Panc1 (cell line): ENCODE measurements at regions not wholly inside any gene's neighbourhood (a gene's known extent, or its start where the extent isn't known, plus 50 kb on each side); places are given as distances from the start of the nearest gene placed in this dataset.

Experiments used
- ATAC-seq: fragments of 200-7000 bp; cut with Tn5 transposase; 2 replicates; pipeline ENCODE4 v1.9.1; 2020; ENCODE audit warnings: mild to moderate bottlenecking, moderate library complexity
- BruUV-seq: library from RNA; stranded (reverse); fragments of 400-500 nt; replicated peaks from 2 replicates; lab custom pipeline; 2021; lab: Mats Ljungman, UMichigan
- CTCF ChIA-PET: fragments of 300-600 bp; sonication (Branson Sonifier 250); formaldehyde crosslinking; loops from one replicate; lab custom pipeline; 2022; ENCODE audit warnings: antibody characterized with exemption; lab: Charles Lee
- POLR2A ChIA-PET: fragments of 300-600 bp; sonication (Branson Sonifier 250); formaldehyde crosslinking; loops from one replicate; lab custom pipeline; 2022; ENCODE audit warnings: antibody characterized with exemption; lab: Charles Lee
- DNase-seq: peaks from one replicate; pipeline ENCODE4 v3.0.0-alpha.2; 2010; ENCODE audit warnings: low read depth, low spot score
- H3K27ac ChIP-seq: 2 replicates; pipeline ENCODE4 v1.5.1; 2011; ENCODE audit warnings: mild to moderate bottlenecking, low read length, inconsistent platforms
- H3K27me3 ChIP-seq: fragments of 200-500 bp; sonication (Bioruptor generic); 2 replicates; pipeline ENCODE4 v1.6.0; 2014; ENCODE audit warnings: low read length, inconsistent platforms; ENCODE audit not compliant: control insufficient read depth, insufficient read depth
- H3K36me3 ChIP-seq: fragments of 200-500 bp; sonication (Bioruptor generic); 2 replicates; pipeline ENCODE4 v1.5.1; 2014; ENCODE audit warnings: inconsistent platforms, mild to moderate bottlenecking, low read length, moderate library complexity; ENCODE audit not compliant: control insufficient read depth, insufficient read depth
- H3K4me1 ChIP-seq: 2 replicates; pipeline ENCODE4 v1.5.1; 2011; ENCODE audit warnings: inconsistent platforms, mild to moderate bottlenecking, low read length, moderate library complexity; ENCODE audit not compliant: control insufficient read depth, insufficient read depth
- H3K4me3 ChIP-seq, 2 experiments: 2 replicates each; pipeline ENCODE4 v1.5.1; 2011 to 2012; ENCODE audit warnings: low read depth in 2 of 2, low read length in 2 of 2, mild to moderate bottlenecking in 2 of 2, inconsistent platforms in 1 of 2, moderate library complexity in 1 of 2
- H3K9me3 ChIP-seq: fragments of 200-500 bp; sonication (Bioruptor generic); 2 replicates; pipeline ENCODE4 v1.5.1; 2014; ENCODE audit warnings: low read depth, mild to moderate bottlenecking, inconsistent platforms, low read length, moderate library complexity; ENCODE audit not compliant: control insufficient read depth, insufficient read depth
- POLR2AphosphoS5 ChIP-seq: IDR thresholded peaks from 2 replicates; pipeline ENCODE4 v1.6.1; 2012; ENCODE audit warnings: mild to moderate bottlenecking, low read depth, low read length, moderate library complexity
- SIN3A ChIP-seq: IDR thresholded peaks from 2 replicates; pipeline ENCODE4 v1.6.1; 2012; ENCODE audit warnings: low read depth, mild to moderate bottlenecking, low read length, moderate library complexity, borderline replicate concordance; ENCODE audit not compliant: insufficient read depth
- TCF7L2 ChIP-seq: IDR thresholded peaks from 2 replicates; pipeline ENCODE4 v1.6.1; 2011; ENCODE audit warnings: mild to moderate bottlenecking, low read depth, low read length, inconsistent platforms
- in situ Hi-C: cut with HindIII; loops from 2 replicates; pipeline ENCODE4 v1.10.0; 2016; ENCODE audit warnings: low sequenced_read_pairs, low pct_unique_long_range_greater_than_20kb
- intact Hi-C: fragments of 100-400 bp; cut with micrococcal nuclease; formaldehyde crosslinking; loops from one replicate; pipeline ENCODE4 v1.10.0; 2022; ENCODE audit not compliant: unreplicated experiment
- TF ChIP-seq, protein P1 (sequence below), 2 experiments: IDR thresholded peaks; 2 replicates each; pipeline ENCODE4 v1.6.1; 2011 to 2012; ENCODE audit warnings: low read depth in 2 of 2, control low read depth in 1 of 2, low read length in 1 of 2, mild to moderate bottlenecking in 1 of 2, moderate library complexity in 1 of 2; ENCODE audit not compliant: insufficient read depth in 1 of 2
- TF ChIP-seq, protein P2 (sequence below): fragments of 450-650 bp; IDR thresholded peaks from 2 replicates; pipeline ENCODE4 v1.5.1; 2017; ENCODE audit warnings: mild to moderate bottlenecking

DNA sequence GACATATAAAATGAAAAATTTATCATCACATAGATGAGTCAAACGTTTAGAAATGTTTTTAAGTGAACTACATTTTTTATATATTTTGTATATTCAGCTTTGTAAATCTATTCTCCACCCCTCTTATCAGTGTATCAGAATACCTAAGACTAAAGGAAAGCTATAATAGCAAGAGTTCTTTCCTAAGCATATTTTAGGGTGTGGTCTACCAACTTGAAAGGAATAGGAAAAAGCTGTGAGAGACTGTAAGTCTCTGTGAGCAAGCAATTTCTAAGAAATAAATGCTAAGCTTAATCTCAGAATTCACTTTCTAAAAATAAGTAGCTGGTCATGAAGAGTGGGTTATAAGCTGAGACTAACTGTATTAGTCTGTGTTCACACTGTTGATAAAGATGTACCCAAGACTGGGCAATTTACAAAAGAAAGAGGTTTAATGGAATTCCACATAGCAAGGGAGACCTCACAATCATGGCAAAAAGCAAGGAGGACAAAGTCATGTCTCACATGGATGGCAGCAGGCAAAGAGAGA, 175.4 kb upstream of the PREP start:
- intact Hi-C loops: no loop called here
- in situ Hi-C loops: no loop called here
- BruUV-seq: no TSS peak

DNA sequence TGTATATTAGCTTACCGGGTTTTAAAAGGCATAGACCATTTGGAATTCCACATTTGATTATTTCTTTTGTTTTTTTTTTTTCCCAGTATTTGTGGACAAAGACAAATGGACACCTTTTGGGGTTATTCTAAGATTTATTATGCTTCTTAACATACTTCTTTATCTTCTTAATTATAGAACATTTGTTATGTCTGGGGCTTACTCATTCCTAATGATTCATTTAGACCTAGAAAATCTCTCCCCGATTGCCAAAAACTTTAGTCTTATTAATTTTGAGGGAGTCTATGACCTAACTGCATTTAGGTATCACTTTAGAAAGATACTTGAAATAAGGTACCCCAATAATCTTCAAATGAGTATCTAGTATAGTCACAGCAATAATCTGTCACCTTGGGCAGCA, 170.7 kb upstream of the PREP start:
- ChIA-PET POLR2A (no interaction called here), CTCF (no interaction called here)
- H3K36me3 ChIP-seq: no peaks in the 10 kb centered on the region
- no peaks in the 10 kb centered on the region for H3K9me3 ChIP-seq
- no peaks in the 10 kb centered on the region for H3K4me1 ChIP-seq
- BruUV-seq: no TSS peak
- ATAC-seq (no peak), DNase-seq (no peak)
- TF ChIP-seq POLR2AphosphoS5 (no peak), SIN3A (no peak), TCF7L2 (no peak)
- TF ChIP-seq, protein P1, sequence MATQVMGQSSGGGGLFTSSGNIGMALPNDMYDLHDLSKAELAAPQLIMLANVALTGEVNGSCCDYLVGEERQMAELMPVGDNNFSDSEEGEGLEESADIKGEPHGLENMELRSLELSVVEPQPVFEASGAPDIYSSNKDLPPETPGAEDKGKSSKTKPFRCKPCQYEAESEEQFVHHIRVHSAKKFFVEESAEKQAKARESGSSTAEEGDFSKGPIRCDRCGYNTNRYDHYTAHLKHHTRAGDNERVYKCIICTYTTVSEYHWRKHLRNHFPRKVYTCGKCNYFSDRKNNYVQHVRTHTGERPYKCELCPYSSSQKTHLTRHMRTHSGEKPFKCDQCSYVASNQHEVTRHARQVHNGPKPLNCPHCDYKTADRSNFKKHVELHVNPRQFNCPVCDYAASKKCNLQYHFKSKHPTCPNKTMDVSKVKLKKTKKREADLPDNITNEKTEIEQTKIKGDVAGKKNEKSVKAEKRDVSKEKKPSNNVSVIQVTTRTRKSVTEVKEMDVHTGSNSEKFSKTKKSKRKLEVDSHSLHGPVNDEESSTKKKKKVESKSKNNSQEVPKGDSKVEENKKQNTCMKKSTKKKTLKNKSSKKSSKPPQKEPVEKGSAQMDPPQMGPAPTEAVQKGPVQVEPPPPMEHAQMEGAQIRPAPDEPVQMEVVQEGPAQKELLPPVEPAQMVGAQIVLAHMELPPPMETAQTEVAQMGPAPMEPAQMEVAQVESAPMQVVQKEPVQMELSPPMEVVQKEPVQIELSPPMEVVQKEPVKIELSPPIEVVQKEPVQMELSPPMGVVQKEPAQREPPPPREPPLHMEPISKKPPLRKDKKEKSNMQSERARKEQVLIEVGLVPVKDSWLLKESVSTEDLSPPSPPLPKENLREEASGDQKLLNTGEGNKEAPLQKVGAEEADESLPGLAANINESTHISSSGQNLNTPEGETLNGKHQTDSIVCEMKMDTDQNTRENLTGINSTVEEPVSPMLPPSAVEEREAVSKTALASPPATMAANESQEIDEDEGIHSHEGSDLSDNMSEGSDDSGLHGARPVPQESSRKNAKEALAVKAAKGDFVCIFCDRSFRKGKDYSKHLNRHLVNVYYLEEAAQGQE (IDR thresholded peaks at IDR 0.05; ENCODE audit: insufficient read depth in 1 of 2, low read depth in 2 of 2, low read length in 1 of 2): no peak
- TF ChIP-seq, protein P2, sequence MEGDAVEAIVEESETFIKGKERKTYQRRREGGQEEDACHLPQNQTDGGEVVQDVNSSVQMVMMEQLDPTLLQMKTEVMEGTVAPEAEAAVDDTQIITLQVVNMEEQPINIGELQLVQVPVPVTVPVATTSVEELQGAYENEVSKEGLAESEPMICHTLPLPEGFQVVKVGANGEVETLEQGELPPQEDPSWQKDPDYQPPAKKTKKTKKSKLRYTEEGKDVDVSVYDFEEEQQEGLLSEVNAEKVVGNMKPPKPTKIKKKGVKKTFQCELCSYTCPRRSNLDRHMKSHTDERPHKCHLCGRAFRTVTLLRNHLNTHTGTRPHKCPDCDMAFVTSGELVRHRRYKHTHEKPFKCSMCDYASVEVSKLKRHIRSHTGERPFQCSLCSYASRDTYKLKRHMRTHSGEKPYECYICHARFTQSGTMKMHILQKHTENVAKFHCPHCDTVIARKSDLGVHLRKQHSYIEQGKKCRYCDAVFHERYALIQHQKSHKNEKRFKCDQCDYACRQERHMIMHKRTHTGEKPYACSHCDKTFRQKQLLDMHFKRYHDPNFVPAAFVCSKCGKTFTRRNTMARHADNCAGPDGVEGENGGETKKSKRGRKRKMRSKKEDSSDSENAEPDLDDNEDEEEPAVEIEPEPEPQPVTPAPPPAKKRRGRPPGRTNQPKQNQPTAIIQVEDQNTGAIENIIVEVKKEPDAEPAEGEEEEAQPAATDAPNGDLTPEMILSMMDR: no peak
- H3K27ac ChIP-seq: no peak overlapping the region
- H3K27me3 ChIP-seq: no peaks in the 10 kb centered on the region
- no peak overlapping the region for H3K4me3 ChIP-seq
- intact Hi-C loops (no loop called here), in situ Hi-C loops (no loop called here)

More for the DNA sequence above, 175.4 kb upstream of the PREP start:
- Histone ChIP-seq H3K4me1 (no peaks in the 10 kb centered on the region), H3K27me3 (no peaks in the 10 kb centered on the region), H3K36me3 (no peaks in the 10 kb centered on the region), H3K27ac (no peak overlapping the region), H3K9me3 (no peaks in the 10 kb centered on the region), H3K4me3 (no peak overlapping the region)
- ChIA-PET CTCF (interaction anchor here (0.7 kb wide), 1 partner anchor 817 kb away, joined by 3 read pairs; no protein-coding TSS in a partner anchor), POLR2A (no interaction called here)
- ATAC-seq: no peak
- no peak for DNase-seq
- TF ChIP-seq SIN3A (no peak), TCF7L2 (no peak), POLR2AphosphoS5 (no peak)
- TF ChIP-seq, protein P1 (IDR thresholded peaks at IDR 0.05; ENCODE audit: insufficient read depth in 1 of 2, low read depth in 2 of 2, low read length in 1 of 2): no peak
- TF ChIP-seq, protein P2: no peak
